NOMO-1 treated with dmso at 0.1 percent for 144 hours (cell line): ENCODE measurements at regions not wholly inside any gene's neighbourhood (a gene's known extent, or its start where the extent isn't known, plus 50 kb on each side); places are given as distances from the start of the nearest gene placed in this dataset.

Experiments
- DNase-seq: peaks from one replicate; lab custom pipeline; 2025; ENCODE audit not compliant: unreplicated experiment; lab: John Stamatoyannopoulos, UW

DNA sequence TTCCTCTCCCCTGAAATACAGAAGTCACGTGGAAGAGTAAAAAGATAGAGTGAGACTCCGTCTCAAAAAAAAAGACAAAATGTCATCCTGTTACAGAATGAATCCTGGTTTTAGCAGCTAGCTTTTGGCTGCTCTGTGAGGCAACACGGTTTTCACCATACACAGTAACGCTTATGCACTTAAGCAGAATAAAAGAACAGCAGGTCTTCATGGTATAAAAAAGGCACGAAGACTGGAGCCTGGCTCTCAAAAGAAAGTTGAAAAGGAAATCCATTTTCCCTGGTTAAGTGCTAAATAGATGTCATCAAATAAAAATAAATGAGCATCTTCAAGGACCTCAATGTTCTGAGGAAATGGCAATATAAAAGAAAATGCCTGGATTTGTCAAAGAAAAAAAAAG, 444.1 kb downstream of the IPO8 start:
- DNase-seq, result no peak

DNA sequence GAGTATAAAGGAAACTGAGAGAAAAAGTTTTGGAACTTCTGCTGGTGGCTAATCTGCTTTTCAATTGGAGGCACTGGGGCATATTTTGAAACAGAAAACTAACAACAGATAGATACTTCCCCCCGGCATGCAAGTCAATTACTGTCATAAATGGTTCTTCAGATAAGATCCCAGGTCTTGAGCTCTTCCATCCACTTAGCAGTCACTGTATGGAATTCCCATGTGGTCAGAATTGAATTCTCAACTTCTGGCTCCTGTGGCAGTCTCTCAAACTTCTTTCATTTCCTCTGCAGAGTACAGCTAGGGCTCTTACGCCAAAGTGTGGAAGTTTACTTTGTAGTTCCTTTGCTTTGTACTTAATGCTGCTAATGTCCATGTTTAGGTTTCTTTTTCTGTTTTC, 452.2 kb downstream of the IPO8 start:
- DNase-seq, result no peak

DNA sequence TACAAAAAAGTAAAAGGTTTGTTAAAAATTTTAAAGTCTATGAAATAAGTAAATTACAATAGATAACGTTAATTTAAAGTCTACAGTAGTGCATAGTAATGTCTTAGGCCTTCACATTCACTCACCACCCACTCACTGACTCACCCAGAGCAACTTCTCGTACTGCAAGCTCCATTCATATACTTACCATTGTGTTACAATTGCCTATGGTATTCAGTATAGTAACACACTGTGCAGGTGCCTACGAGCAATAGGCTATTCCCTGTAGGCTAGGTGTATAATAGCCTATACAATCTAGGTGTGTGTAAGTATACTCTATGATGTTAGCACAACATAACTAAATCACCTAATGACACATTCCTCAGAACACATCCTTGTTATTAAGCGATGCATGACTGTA, 435.3 kb upstream of the TMTC1 start:
- DNase-seq, result no peak

DNA sequence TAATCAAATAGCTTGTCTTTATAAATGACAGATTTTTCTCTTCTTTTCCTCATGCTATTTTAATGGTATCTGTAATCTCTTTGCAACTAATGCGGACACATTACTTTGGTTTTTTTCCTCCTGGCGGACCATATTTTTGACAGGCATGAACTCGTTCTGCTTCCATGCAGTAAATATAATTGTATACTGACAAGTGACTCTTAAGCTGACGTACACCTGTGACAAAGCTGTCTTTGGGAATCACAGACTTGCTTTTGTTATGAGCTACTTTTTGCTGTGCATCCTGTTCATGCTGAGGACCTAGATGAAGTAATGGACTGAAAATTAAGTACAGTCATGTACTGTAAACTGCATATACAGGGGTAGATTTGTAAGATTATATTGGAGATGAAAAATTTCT, 434.3 kb upstream of the TMTC1 start:
- no peak for DNase-seq

DNA sequence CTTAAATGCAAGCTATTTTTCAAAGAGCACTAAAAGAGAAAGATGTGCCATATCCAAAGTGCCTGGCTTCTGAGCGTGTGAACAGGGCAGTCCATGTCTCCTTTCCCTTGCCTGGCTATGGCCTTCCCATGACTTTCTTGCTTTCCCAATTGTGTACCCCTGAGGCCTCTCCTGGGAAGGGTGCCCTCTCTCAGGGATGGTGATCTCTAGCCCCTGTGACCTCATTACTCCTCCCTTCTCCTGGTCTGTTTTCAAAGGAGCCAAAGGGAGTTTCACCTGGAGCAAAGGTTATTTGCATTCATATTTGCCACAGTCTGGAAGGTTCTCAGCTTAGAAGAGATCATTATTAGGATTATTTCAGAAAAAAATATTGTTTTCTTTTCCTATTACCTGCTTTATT, 429.4 kb upstream of the TMTC1 start:
- no peak for DNase-seq

DNA sequence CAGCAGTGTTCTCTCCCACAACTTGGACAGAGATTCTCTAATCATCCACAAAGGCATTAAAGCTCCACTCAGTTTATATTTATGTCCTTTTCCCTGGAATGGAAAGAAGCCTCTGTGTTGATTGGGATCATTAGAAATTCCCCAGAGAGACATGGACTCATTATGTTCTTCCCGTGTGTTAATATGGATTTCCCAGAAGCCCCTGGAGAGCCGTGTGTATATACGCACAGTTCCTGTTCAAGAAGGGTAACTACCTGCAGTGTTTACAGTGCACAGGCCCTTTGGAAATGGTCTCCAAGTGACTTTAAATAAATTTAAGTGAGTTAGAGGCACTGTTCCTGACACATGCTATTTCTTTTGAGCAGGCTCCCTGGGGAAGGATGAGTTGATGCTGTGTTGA, 428.0 kb upstream of the TMTC1 start:
- no peak for DNase-seq

DNA sequence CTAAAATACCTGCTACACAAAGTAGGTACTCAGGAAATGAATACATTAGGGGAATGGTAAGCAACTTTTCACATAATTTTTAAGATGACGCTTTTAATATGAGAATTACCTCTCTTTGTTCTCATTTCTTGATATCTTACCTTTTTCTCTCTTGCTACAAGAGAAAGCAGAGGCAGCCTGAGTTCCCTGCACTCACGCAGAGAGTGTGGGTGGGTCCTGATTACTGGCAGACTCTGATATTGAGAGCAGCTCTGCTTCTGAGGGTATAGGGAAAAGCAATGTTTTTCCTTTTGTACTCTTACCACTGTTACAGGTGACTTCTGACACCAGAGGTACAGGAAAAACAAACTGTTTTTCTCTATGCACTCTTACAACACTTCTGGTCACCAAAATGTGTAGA, 420.2 kb upstream of the TMTC1 start:
- DNase-seq, result no peak

DNA sequence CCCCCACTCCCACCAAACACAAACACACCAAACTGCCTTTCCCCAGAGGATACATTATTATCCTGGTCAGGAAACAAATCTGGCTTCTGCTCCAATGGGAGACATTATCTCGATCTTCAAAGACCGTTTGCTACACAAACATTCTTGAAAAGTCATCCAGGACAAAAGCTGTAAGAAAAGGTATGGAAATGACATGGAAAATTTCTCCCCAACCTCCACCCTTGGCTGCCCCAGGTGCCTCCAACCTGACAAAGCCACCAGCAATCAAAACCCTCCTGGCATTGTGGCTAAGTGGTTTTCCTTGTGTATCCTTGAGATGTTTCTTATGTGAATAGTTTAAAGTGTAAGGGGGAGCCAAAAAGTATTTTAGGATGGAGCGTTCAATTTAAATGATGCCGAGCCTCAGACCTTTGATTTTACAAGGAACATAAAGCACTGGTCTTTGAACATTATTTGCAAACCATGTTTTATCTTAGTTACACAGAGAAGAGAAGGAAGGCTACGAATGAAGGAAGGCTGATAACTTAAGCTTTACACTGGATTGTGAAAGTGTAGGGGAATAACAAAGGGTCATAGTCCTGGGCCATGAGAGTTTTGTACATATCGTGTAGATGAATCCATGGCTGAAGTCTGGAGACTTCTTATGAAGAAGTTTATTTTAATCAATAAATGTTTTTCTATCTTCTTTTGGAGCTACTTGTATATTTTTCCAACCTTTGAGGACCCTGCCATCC, 418.9 kb upstream of the TMTC1 start:
- no peak for DNase-seq

DNA sequence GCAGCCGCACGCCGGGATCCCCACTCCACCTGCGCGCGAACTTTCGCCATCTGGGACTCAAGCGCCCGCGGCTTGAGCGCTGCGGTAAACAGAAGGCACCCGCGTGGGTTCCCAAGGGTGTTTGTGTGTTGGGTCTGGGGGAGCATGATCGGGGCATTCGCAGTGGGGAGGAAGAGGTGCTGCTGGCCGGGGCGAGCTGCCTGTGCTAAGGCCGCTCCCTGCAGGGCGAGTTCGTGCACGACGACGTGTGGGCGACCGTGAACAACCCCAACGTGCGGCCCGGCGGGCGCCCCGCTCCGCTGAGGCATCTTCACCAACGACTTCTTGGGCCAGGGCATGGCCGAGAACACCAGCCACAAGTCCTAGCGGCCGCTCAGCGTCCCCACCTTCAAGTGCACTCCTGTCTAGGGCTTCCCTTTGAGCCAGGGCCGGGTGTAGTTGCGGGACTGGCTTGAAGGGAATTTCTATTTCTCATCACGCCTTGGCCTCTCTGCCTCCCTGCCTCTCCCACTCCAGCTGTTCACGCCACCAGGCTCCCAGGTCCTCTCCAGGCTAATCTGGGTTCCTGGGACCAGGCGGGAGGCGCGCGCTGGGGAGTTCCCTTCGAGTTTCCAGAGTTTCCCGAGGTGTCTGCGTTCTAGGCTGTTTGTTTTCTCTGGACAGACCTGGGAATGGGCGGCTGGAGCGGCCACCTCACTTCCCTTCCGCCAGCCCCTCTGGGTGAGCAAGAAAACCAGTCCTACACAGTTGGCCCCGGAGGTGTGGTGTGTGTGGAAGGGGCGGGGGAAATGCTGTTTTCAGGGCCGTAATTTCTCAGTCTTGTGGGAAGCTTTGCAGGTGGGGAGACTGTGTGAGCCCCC, 417.8 kb upstream of the TMTC1 start:
- no peak for DNase-seq

DNA sequence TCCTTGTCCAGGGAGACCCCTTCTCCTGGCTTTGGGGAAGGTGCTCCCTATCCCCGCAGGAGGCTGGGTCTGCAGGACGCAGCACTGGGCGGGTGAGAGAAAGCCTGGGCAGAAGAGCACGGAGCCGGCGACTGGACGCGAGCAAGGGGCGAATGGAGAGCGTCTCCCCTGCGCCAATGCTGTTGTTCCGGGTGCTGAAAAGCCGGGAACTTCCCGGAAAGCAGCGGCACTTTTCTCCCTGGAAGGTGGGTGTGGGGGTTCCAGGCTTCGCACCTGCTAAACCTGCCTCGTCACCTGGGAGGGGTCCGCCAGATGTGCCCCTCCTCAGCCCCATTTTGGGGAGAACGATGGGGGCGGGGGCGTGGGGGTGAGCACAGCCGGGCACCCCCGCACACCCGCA, 417.1 kb upstream of the TMTC1 start:
- no peak for DNase-seq

DNA sequence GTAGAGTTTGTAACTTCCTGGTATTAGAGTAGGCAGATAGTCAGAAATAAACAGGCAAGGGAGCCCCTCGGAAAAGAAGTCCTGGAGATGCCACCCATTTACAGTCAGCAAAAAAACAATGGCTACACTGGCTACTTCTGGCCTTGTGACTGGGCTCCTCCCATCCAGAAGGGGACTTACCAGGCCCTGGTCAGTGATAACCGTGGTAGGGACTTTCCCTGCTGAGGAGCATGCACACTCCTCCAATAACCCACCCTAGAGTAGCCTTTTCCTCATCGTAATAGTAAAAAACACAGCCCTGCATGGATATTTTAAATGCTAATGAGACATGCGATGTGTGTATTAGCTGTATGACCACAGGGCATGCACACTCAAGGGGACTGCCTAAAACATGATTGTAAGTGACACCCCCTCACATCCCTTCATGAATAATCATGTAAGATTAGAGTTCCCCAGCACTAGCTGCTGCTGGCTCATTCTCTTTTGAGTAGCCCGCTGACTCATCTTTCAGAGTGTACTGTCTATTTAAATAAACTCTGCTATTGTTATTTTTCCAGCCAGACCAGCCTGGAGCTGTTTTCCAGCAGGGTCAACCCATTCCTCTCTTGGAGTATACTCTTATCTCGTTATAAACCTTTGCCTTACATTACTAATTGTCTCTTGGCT, 413.8 kb upstream of the TMTC1 start:
- no peak for DNase-seq

DNA sequence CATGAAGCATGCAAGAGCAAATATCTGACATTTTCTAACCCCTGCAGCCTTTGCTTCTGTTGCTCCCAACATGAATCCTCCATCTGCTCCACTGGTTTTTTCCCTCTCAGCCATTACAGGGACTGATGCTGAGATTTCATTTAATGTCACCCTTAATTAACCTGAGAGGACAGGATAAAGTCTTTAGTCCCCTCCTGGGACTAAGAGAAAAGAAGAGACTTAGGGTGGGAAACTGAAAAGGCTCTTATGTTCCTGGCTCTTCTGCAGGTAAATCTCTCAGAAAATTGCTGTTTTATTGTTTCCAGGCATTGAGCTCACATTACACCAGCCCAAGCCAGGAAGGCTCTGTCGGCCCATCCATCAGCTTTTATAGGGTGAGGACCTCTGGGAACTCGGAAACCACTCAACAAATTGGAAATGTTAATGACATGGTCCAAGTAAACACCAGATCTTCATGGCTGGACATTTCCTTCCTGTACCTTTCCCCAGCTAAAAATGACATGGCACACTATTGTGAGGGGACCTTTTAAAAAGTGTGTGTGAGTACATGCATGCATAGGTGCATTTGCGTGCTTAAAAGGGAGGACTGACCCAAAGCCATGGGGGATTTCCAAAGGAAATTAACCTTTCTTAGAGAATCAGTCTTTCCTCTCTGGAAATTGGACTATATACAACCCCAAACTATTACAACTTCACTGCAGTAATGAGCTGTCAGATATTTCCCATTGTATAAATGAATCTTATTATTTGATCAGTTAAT, 408.1 kb upstream of the TMTC1 start:
- DNase-seq, result no peak

DNA sequence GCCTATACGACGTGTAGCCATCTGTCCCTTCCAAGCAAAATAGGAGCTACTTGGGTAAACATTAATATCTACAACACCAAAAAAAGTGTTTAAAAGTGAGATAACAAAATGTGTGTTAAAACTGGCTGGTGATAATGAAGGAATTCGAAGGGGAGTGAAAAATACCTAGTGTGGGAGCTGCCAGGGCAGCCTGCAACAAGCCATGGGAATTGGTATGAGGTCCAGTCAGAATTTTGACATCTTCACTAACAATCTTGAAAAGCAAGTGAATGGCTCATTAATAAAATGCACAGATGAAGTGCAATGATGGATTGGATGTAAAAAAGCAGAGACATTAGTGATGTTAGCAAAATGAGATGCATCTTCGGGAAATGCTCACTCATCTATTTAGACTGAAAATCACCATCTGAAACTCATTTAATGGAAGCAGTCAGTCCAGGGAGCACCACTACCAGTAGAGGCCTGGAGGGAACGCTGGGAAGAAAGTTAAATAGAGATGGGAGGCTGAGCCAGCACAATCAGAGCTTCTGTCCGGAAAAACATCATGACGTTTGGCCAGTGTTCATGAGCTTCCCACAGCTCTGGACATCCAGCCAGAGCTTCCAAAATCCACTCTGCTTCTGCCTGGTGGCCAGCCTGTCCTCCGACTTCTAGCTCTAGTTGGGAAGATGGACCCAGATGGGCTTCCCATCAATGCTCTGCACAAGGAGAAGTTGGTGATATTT, 405.0 kb upstream of the TMTC1 start:
- DNase-seq, result no peak

DNA sequence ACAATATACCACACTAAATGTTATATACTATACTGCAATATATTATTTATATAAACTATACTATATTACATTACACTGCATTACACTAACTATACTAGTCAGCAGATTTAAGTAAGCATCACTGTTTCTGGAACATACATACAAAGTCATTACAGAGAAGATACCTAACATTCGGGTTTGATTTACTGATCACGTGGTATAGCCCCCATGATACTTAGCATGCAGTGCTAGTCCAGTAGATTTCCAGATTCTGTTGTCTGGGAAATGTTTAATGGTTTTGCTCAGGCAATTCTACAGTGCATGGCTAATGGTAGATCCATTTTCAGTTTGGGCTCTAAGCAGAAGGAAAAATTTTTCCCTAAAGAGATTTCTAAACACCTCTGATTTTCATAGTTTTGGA, 403.7 kb upstream of the TMTC1 start:
- no peak for DNase-seq

DNA sequence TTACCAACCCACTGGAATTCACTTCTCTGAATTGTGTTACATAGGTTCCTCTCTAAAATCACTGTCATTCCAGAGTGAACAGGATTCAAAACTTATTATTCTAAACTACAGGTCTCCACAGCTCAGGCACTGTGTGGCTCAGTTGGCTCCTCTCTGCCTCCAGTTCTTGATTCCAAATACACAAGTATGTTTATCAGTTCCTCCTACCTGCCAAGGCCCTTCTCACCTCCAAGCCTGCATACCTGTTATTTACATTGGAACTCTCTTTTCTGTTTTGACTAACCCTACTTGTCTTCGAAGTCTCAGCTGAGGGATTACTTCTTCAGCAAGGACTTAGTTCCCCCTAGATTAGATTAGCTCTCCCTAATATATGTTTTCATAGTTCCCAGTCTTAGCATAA, 397.6 kb upstream of the TMTC1 start:
- DNase-seq, result no peak

DNA sequence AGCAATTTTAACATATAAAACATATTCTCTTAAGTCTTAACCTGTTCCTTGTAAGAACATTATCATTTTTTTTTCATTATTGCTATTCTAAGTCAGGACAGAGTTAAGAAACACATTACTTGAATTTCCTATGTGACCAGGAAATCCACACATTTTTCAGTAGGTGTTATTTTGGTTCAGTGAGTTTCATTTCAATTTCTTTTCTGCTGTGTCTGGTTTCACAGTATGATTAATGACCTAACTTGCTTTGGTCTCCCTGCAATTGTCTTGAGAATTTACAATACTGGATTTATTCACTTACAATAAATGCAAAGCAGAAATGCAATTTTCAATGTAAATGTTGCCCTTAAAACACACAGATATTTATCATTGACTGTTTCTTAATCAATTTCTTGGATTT, 396.9 kb upstream of the TMTC1 start:
- DNase-seq, result no peak

DNA sequence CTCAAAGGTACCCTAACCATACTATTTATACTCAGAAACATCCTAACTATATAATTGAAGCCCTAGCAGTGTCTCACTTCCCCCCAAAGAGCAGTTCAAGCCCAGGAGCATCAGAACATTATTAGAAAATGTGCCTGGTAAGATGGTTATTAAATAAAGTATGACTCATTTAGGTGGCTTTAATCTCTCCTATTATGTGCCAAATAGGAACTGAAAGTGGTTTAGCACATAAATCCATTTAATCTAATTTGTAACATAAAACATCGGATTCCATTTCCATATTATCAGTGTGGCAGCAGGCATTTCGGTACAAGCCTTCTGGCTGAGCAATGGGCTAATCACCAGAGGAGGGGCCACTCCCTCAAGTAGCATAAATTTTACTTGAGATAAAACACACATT, 395.2 kb upstream of the TMTC1 start:
- DNase-seq, result no peak

DNA sequence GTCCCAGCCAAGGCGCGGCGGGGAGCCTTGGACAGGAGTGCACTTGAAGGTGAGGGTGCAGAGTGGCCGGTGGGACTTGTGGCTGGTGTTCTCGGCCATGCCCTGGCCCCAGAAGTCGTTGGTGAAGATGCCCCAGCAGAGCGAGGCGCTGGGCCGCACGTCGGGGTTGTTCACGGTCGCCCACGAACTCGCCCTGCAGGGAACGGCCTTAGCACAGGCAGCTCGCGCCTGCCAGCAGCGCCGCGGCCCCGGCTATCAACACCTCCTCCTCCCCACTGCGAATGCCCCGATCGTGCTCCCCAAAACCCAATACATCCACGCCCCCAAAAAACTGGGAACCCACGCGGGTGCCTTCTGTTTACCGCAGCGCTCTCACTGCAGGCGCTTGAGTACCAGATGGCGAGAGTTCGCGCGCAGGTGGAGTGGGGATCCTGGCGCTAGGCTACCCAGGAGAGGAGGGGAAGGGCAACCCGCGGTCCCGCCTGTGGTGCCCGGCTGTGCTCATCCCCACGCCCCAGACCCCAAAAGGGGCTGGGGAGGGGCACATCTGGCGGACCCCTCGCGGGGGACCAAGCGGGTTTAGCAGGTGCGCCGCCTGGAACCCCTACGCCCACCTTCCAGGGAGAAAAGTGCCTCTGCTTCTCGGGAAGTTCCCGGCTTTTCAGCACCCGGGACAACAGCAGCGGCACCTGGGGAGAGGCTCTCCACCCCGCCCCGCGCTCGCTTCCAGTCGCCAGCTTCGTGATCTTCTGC, 386.3 kb upstream of the TMTC1 start:
- DNase-seq, result no peak

DNA sequence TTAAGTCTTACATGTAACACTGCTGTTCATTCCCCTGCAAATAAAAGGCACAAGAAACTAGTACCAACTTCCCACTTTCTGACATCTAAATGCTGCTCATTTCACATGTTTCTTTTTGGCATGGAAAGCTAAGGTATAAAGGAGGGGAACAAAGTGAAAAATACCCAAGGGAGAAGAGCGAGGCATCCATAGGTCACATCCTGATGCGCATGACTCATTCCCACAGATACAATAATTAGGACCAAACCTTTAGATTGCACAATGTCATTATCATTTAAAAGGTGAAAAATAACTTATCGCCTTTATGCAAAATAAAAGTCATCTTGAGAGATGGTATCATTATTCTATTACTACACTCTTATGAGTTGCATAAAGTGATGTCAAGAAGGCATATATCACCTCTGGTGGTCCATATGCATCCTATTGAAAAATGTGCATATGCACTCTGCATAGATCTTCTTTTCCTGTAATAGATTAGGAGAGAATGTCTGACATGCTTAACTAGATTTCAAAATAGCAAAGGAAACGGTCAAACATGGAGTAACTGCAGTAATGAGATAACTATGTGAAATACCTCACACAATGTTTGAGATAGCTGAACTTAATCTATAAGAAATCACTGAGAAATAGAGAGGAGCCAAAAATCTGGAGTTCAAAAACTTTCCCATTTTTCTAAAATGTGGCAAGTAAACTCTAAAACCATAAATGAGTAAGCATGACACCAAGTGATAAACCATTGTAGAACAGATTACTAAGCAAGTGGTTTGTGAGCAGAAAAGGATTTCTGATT, 382.5 kb upstream of the TMTC1 start:
- DNase-seq, result no peak
